Hepatic stellate cell (primary cell): ENCODE measurements at regions not wholly inside any gene's neighbourhood (a gene's known extent, or its start where the extent isn't known, plus 50 kb on each side); places are given as distances from the start of the nearest gene placed in this dataset.
A peak's percentile ranks its signal among the peaks of the same experiment; 100 is the strongest.

ENCODE experiments used
- DNase-seq: peaks from one replicate; pipeline ENCODE4 v3.0.0; 2011; ENCODE audit warnings: low spot score

DNA sequence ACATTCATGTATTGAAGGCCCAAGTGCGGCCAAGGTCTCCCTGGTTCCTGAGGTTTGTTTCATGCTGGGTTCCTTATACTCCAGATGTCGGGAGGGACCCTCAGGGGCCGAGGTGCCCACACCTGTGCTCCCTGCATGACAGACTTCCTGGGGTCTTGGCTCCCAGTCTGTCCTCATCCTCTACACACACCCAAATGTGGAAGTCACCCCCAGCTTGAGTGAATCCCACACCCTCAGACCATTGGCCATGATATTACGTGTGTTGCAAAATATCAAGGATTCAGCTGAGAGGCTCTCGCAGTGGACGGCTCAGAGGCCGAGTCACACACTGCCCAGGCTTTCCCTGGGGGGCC lies 82.2 kb upstream of the DUSP22 start:
- DNase-seq: no peak

DNA sequence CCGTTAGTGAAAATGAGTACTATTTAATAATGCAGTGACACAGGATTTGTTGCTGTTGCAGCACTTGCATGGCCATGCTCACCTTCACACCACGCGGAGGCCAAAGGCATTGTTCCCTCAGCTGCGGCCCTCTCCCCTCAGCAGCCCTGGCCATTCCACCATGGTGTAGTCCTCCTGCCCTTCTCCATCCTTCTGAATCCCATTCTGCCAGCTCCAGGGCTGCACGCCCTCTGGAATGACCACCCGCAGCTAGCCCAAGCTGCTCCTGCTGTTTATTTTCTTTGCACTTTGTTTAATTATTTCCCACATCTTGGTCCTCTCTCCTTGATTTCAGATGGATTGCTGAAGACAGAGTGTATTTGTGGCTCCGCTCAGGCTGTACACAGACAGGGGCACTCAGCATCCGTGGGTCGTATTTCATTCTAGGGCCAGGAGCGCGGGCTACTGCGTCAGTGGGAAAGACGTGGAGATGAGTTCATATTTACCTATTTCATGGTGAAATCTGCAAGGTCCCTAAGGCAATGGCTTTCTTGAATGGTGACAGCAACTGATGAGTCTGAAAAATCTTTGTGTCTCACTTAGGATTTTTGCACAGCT lies 81.4 kb upstream of the DUSP22 start:
- DNase-seq: no peak

DNA sequence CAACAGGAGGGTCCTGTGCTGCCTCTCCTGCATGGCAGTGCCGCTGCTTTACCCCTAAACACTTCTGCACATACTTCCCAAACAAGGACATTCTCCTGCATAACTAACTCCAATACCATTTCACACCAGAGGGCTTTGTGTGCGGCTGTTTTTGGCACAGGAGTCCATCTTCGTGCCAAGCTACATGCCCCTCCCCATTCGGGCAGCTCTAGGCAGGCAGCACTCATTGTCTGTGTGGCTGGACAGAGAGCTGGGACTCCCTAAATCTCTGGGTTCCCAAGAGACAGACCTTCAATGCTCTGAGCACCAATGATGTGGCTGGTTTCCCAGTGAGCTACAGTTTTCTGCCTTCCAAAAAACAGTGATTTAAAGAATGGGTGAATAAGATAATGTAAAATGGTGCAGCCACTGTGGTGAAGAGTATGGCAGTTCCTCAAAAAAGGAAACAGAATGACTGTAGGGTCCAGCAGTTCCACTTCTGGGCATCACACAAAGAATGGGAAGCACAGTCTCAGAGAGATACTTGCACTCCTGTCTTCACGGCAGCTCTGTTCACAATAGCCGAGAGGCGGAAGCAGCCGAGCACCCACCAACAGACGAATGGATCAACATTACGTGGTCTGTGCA lies 80.3 kb upstream of the DUSP22 start:
- no peak for DNase-seq

DNA sequence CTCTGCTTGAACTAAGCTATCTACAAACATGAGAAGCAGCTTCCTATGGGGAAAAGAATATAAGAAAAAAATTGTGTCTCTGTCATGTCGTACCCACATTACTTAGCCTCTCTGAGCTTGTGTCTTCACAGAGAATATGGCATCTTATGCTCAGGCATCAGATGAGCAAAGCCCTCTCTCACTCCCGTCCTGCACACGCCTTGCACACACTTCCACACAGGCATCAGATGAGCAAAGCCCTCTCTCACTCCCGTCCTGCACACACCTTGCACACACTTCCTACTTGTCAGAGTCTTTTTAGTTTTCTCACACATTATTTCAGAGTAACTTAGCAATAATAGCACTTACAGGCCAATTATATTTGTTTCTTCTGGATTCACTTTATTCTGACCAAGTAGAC lies 79.0 kb upstream of the DUSP22 start:
- no peak for DNase-seq

DNA sequence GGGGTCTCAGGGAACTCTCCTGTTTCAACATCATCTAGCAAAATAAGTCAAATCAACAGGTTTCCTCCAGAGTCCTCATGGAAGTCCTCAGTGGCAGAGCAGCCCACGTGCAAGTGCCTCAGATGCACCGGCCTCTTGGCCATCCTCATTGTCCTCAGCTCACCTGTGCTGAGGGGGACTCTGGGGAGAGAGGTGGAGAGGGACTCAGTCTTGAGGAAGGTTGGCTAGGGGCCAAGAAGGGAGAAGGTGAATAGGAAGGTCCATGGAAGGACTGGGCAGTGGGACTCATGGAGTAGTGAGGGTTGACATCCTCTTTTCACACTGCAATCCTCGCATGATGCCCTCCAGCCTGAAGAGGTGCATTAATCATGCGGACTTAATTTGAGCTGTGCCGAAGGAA lies 77.9 kb upstream of the DUSP22 start:
- no peak for DNase-seq

DNA sequence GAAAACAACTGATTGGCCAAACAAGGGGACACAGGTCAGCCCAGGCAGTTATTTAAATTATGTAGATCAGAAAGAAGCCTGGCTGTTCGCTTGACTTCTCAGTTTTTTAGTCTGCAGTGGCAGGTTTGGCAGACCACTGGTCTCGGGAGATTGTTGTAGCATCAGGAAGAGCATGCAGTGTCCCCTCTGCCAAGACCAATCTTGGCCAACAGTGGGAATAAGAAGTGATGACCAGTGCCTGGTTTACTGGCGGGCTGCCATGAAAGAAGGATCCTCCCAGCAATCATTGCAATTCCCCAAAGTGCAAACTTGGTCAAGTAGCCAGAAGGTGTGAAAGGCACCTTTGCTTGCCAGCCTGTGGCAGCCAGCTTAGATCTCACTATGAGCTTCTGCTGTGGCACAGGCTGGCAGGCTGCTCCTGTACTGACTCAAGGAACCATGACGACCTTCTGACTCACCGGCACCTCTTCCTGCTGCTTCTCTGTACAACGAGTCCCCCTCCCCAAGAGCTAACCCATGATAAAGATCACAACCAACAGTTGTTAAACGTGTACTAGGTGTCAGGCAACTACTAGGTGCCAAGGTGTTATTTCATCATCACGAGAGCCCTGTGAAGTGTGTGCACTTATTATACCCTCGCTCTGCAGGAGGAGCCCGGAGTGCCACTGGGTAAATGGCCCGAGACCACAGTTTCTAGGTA lies 76.8 kb upstream of the DUSP22 start:
- no peak for DNase-seq

DNA sequence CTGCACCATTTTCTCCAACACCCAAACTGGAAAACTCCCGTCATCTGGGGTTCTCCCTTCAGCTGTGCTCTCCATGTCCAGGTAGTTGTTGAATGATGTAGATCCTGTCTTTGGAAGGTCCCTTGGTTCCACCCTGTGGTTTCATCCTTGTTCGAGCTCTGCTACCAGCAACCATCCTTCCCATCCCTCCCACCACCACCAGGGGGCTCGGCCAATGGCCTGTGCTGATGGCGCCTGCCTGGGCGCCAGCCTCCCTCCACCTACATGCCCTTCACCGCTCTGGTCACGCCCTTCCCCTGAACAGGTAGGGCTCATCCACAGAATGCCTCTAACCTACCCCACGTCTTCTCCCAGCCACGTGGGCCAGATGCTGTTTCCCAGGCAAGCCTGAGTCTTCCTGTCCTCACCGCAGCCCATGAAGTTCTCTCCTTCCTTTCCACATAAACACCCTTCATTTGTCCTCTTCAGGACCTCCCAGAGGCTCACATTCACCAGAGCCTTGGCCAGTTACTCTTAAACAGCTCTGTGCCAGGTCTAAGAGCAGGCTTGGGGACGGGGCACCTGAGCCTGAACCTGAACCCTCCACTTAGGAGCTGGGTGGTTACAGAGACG lies 75.1 kb upstream of the DUSP22 start:
- no peak for DNase-seq

DNA sequence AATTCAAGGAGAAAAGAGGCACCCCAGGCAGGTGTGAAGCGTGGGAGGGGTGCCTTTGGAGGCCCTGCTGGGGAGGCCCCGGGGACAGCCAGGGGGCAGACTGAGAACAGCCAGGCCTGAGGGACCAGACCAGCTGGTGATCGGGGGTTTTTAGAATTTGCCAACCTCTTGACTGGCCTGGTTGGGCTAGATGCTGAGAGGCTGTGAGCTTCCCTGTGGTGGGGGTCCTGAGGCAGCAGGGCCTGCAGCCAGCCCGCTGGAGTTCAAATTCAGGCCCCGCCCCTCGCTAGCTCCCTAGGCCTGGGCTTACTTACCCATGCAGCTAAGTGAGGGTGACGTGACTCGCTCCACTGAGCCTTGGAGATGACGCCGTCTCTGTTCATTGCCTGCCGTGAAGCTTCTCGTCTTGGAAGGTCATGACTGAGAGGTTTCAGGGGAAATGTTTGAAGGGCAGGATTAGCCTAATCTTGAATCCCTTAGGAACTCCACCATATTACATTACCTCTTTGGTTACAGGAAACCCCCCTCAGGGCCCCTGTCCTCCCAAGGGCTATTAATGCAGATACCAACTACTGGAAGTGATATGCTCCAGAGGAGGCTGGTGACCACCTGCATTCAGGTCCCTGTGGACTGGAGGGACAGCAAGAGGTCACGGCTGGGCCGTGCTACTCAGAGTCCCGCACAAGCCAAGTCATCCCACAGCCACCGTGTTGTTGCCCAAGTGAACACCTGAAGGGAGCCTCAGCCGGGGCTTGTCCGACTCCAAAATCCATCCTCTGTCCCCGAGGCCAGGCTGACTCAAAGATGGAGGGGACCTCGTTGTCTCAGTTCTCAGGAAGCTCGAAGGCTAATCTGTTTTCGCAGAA lies 73.9 kb upstream of the DUSP22 start:
- no peak for DNase-seq

DNA sequence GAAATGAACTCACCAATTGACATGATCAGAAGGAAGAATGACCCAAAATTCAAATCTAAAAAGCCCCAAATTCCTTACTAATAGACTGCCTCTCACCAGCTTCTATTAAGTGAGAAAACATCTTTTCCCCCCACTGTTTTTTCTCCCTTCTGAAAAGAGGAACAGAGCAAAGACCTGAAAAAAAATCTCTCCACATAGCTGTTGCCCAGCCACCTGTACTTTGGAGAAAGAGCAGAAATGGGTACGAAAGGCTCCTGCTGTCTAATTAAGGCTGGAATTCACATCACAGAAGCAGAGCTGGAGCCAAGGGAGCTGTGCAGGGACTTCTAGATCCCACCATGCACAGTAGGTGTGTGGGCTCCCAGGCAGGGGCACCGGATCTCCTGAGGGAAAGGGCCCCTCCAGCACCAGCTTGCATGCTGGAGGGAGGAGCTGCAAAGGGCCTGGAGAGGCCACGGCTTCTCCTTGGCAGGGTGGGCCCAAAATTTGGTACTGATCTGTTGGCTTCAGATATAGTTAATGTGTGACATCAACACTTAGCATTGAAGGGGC lies 73.2 kb upstream of the DUSP22 start:
- DNase-seq: no peak

DNA sequence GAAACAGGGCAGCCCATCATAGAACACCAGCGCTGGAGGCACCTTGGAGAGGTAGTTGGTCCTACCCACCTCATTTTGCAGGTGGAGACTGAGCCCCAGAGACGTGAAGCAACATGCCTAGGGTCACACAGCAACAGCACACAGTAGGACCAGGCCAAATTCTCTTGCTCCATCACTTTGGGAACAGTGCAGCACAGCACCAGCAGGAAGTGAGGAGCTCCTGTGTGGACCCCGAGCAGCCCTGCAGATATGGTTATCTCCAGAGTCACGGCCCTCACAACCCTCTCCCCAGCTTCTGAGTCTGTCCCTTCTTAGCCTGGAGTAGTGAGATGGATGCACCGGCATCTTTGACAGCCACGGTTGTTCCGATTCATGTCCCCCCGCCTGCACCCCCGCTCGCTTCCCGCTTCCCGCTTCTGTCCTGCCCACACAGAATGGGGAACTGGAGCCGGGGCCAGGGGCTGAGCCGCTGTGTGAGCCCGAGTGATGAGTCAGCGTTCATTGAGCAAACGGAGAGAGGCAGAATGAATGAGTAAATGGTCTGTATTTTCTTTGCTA lies 72.6 kb upstream of the DUSP22 start:
- DNase-seq: peak; percentile 31

DNA sequence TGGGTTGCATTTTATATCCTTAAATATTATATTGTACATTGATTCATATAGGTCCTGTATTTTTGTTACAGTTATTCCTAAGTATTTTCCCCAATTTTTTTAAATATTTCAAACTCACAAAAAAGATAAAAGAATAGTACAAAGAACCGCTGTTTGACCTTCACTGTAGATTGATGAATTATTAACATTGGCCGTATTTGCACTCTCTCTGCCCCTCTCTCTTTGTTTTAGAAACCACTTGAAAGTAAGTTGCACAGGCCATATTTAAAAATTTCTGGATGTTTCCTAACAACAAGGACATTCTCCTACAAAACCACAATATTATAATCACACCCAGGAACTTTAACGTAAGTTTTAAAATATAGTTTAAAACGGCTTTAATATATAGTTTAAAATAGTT lies 72.0 kb upstream of the DUSP22 start:
- no peak for DNase-seq

DNA sequence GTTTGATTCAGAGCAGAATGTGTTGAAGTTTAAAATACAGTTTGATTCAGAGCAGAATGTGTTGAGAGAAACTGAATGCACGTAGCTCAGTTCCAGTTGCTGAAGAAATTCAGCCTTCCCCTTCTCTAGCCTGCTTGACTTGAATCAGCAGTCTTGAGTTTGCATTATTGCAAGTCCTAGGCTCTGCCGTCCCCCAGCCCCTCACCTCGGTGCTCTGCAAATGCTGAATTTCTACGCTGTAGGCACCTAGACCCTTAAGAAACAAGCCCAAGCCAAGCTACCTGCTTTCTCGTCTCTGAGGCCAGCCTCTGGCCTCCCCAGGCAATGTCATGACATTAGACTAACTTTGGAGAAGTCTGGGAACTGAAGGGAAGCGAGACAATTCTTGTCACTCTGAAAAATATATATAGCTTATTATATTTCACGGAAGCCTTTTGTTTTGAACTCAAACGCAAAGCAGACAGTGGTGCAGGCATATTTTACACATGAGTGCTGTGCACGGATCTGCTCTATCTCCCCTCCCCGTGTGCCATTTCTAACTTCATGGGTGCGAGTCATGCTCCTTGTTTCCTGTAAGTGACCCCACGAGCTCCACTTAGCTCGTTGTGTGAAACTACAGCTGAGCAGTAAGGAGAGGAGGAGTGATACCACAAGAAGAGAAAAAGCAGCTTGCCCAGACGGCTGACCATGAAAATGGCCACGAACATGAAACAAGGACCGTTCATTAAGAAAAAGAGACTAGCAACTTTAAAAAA lies 71.4 kb upstream of the DUSP22 start:
- DNase-seq: no peak

DNA sequence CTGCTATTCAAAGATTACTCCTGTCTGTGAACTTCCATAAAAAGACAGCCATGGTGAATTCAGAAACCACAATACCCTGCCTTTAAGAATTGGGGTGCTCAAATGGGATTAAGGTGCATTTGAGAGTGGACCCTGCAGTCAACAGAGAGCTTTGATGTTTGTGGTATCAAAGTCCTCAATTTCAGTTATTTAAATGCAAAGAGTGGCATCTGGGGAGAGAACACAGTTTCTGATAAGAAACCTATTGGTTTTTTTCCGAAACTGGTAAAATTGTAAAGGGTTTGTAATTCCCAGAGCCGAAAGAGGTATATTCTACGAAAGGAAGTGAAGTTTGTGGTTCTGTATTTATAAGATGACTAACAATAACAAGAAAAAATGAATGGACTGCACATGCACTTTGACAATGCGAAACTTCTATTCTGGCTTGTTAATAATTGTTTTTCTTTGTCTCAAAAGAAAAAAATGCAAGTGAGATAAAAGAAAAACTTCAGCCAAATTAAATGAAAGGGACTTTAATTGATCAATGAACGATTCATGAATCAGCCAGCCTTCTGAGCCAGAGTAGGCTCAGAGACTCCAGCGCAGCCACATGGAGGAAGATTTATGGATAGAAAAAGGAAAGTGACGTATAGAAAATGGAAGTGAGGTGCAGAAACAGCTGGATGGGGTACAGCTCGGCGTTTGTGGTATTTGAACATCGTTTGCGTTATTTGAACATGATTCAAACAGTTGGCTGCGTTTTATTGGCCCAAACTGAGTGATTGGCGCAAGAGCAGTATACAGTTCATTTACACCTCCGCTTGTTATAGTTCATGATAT lies 70.5 kb upstream of the DUSP22 start:
- DNase-seq: no peak

DNA sequence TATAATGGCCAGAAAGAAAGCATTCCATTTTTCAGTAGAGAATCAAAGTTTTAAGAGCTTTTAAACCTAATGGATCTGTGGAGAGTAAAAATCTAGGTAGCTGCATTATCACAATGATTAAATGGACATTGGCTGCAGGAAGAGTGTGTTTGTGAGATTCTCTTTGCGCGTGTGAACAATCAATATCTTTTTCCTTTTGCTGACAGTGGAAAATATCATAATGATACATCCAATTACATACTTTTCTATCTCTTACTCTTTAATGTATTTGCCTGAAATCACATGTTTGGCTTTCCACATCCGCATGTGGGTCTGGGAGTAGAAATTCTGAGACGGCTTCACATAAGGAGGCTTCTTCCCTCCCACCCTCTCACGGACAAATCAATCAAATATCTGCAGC lies 69.8 kb upstream of the DUSP22 start:
- no peak for DNase-seq

DNA sequence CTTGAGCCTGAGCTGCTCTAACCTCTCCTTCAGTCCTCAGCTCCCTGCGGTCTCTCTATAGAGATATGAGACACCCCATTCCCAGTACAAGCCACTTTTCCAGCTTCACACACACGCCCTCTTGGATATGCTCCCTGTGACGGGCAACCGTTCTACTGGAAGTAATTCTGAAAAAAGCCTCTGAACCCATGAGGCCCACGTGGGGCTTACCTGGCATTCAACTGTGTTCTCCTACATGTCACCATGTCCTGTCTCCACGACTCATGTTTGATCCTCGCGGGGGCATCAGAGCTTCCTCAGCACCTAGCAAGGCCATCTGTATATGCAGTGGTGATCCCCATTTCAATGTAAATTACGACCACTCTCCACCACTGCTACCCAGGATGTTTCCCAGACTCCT lies 69.2 kb upstream of the DUSP22 start:
- no peak for DNase-seq

DNA sequence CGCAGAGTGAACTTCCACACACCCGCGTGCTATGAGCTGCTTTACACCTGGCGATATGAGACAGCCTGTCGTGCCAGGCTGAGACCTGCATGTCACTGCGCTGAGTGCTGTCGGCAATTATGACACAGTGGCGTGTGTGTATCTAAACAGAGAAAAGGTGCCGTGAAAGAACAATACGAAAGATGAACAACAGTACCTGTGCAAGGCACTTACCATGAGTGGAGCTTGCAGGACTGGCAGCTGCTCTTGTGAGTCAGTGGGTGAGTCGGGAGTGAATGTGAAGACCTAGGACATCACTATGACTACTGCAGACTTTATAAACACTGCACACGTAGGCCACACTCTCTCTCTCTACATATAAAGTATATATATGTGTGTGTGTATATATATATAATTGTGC lies 68.5 kb upstream of the DUSP22 start:
- DNase-seq: no peak

DNA sequence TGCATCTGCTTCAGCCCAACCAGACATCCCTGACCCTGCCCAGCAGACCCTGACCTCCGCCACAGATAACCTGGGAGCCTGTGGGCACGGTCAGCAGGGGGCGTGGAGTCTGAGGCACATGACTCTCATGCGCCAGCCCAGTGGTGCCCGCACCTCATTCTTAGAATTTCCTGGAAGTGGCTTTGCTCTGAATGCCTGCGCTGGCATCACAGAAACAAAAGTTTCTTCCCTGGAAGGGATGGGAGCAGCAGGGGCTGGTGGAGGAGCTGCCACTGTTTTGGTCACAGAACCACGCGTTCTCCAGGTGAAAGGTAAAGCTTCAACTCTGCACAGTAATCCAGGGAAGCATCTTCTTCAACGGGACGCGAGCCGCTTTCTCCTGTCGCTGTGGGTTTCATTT lies 67.9 kb upstream of the DUSP22 start:
- DNase-seq: no peak

DNA sequence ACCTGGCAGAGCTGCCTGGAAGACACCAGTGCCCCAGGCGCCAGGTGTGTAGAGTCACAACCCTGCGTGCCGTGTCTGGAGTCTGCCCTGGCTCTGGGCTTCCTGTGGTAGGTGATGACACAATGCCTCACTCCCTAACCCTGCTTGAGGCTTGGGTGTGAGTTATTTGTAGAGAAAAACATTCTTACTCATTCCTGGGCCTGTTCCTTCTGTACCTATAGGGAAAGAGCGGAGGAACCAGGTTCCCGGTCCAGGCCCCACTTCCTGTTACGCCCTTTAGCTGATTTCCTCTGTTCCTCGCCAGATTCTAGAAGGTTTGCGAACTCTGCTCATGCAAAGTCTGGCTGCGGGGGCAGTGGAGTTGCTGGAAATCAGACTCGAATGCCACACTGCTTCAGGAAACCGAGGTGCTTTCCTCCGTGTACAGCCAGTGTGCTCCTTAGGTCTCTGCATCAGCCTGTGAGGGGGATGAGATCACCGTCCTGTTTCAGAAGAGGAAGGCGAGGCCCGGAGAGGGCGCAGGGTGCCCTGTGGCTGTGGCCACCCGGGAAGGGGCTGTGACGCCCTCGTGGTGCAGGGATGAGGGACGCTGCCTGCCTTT lies 67.1 kb upstream of the DUSP22 start:
- no peak for DNase-seq

DNA sequence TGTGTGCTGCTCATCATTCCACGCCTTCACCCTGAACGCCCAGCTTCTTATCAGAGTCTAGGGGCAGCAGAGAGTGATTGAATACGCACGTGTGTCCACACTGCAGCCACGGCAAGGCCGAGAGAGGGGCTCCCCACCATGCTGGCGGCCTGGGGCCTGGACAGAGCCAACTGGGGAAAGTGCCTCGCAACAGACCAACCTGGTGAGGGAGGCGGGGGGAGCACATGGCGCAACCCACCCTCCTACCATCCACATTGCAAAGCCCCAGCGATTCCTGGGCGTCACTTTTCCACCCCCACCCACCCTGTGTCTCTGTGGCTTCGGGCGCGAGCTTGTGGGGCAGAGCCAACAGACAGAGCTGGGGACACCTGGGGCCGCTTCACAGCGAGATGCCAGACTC lies 66.4 kb upstream of the DUSP22 start:
- no peak for DNase-seq
